HUES48 (cell line): ENCODE measurements at regions not wholly inside any gene's neighbourhood (a gene's known extent, or its start where the extent isn't known, plus 50 kb on each side); places are given as distances from the start of the nearest gene placed in this dataset.

Experiments used
- H3K27ac ChIP-seq: one replicate; pipeline ENCODE4 v1.7.0; 2013; ENCODE audit warnings: low read depth, low read length, inconsistent platforms
- H3K27me3 ChIP-seq: 2 replicates; pipeline ENCODE4 v1.6.1; 2013; ENCODE audit warnings: mild to moderate bottlenecking, low read length; ENCODE audit not compliant: control insufficient read depth, insufficient read depth
- H3K36me3 ChIP-seq: 2 replicates; pipeline ENCODE4 v1.6.1; 2013; ENCODE audit warnings: low read length; ENCODE audit not compliant: control insufficient read depth, insufficient read depth
- H3K4me1 ChIP-seq: 2 replicates; pipeline ENCODE4 v1.6.1; 2013; ENCODE audit warnings: mild to moderate bottlenecking, low read length; ENCODE audit not compliant: control insufficient read depth, insufficient read depth
- H3K4me3 ChIP-seq: 2 replicates; pipeline ENCODE4 v1.5.1; 2013; ENCODE audit warnings: mild to moderate bottlenecking, low read depth, low read length
- H3K9ac ChIP-seq: 2 replicates; pipeline ENCODE4 v1.6.1; 2013; ENCODE audit warnings: mild to moderate bottlenecking, low read depth, low read length, moderate library complexity
- H3K9me3 ChIP-seq: 2 replicates; pipeline ENCODE4 v1.6.1; 2013; ENCODE audit warnings: low read length; ENCODE audit not compliant: control insufficient read depth, insufficient read depth

DNA sequence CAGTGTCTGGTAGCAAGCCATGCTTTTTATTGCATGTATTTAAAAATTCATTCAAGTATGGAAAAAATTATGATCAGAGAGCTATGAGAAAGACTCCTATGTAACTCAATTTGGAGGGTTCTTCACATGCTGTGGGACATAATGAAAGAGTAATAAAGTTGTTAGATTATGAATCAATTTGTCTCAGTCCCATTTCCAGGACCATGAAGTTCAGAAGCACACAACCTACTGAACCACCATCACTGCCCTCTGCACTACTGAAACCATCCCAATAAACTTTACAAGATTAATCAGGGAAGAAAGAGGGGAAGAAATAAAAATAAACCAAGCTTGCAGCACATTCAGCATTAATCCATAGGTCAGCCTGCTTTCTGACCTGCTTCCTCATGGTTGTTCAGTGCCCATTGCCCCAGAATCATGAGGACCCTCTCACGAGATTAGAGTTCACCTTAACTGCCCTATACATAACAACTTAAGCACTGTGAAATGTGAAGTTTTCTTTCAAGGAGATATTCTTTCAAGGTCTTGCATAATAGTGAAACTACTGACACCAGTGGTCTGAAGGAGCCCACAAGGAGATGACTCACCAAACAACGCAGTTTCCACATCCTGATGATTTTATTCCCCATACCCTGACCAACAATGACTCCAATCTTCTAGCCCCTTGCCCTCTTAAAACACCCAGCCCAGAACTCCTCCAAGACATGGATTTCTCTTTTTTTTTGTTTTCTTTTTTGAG is 171.5 kb upstream of the ADCY1 start:
- H3K27ac ChIP-seq = no peak overlapping the region
- no peak overlapping the region for H3K9ac ChIP-seq
- no peaks in the 10 kb centered on the region for H3K27me3 ChIP-seq
- H3K9me3 ChIP-seq = no peaks in the 10 kb centered on the region
- no peak overlapping the region for H3K4me3 ChIP-seq
- no peaks in the 10 kb centered on the region for H3K36me3 ChIP-seq
- no peaks in the 10 kb centered on the region for H3K4me1 ChIP-seq

DNA sequence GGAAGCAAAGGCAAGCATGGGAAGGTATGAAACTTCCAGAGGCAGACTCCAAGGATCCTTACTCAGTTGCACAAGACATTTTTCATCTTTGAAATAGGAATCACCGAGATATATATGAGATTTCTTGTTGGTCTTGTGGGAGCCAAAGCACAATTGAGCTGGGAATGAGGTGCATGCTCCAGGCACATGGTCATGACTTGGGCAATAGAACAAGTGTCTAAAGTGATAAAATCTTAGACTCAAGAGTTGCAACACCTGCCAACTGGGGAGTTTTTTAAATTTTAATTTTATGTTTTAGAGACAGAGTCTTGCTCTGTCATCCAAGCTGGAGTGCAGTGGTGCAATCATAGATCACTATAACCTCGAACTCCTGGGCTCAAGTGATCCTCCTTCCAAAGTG is 169.5 kb upstream of the ADCY1 start:
- Histone ChIP-seq H3K4me1 (no peaks in the 10 kb centered on the region), H3K4me3 (no peak overlapping the region), H3K9me3 (no peaks in the 10 kb centered on the region), H3K9ac (no peak overlapping the region), H3K36me3 (no peaks in the 10 kb centered on the region), H3K27ac (no peak overlapping the region), H3K27me3 (no peaks in the 10 kb centered on the region)

DNA sequence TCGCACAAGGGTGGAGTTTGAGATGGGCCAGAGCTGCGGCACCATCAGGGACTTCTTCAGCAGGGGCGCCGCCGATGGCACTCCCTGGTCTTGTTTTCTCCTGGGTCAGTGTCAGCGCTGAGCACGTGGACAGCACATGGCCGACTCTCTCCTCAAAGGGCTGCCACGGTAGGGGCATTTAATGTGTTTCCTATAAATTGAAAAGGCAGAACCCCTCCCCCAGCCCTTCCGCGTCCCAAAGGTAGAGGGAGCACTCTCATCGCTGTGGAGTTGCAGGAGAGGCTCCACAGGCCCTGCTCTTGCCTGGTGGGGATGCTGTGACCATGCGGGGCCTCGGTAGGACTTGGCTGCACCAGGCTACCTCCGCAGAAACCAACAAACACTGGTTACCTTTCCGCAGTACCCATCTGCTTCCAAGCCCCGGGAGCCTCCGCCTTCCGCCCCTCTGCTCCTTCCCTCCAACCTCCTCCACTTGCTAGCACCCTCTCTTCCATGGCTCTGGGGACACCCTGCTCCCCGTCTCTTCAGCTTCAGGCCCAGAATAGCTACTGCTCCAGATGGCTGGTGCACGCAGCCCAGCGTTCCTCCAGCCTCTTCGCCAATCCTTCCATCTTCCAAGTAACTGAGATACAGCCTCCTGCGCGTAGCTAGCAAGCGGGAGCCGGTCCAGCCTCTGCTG is 166.3 kb upstream of the ADCY1 start:
- H3K9ac ChIP-seq = no peak overlapping the region
- H3K9me3 ChIP-seq = no peaks in the 10 kb centered on the region
- no peak overlapping the region for H3K27ac ChIP-seq
- H3K27me3 ChIP-seq = no peaks in the 10 kb centered on the region
- no peaks in the 10 kb centered on the region for H3K4me1 ChIP-seq
- no peak overlapping the region for H3K4me3 ChIP-seq
- no peaks in the 10 kb centered on the region for H3K36me3 ChIP-seq

DNA sequence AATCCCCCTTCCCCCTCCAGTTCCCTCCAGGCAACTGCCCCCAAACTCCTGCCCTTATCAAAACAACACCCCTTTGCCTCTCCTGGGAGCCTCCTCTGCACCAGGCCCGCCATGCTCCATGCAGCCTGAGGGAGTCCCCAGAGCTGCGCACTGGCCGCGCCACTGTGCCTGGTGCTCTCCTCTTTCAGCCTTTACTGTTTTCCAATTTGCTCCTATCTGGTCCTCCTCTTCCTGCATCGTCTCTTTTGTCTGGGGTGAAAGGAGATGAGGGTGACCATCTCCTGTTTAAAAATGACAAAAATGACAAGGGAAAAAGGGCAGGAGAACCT is 165.8 kb upstream of the ADCY1 start:
- Histone ChIP-seq H3K27me3 (no peaks in the 10 kb centered on the region), H3K9ac (no peak overlapping the region), H3K4me3 (no peak overlapping the region), H3K9me3 (no peaks in the 10 kb centered on the region), H3K27ac (no peak overlapping the region), H3K36me3 (no peaks in the 10 kb centered on the region), H3K4me1 (no peaks in the 10 kb centered on the region)

DNA sequence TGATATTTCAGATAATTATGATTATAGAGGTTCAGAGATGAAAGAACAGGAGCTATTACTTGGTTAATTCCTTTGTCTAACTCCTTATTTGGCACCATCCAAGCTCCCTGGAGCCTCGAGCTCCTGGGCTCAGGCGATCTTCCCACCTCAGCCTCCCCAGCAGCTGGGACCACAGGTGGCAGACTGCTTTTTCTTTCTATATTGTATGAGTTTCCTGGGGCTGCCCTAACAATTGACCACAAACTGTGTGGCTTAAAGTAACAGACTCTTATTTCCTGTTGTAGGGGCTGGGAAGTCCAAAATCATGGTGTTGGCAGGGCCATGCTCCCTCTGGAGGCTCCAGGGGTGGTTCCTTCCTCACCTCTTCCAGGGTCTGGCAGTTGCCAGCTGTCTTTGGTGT is 163.3 kb upstream of the ADCY1 start:
- no peak overlapping the region for H3K27ac ChIP-seq
- H3K4me3 ChIP-seq = no peak overlapping the region
- H3K4me1 ChIP-seq = no peaks in the 10 kb centered on the region
- H3K27me3 ChIP-seq = no peaks in the 10 kb centered on the region
- no peaks in the 10 kb centered on the region for H3K36me3 ChIP-seq
- no peak overlapping the region for H3K9ac ChIP-seq
- H3K9me3 ChIP-seq = no peaks in the 10 kb centered on the region

DNA sequence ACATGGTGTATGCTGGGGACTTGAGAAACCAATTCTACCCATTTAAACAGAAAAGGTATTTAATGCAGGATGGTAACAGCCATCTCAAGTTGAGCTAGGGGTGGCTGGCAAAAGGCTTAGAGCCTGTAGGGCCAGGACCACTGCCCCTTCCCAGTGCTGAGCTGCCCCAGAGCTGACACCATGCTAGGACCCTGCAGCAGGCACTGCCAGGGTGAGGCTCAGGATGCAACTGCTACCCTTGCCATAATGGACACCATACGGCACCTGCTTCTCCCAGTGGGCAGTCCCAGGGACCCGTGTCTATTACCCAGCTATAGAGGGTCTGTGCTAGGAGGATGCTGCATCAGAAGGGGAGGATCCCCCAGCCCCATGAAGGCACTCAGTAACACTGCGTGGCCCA is 160.7 kb upstream of the ADCY1 start:
- Histone ChIP-seq H3K9me3 (no peaks in the 10 kb centered on the region), H3K4me1 (no peaks in the 10 kb centered on the region), H3K4me3 (no peak overlapping the region), H3K27me3 (no peaks in the 10 kb centered on the region), H3K36me3 (no peaks in the 10 kb centered on the region), H3K9ac (no peak overlapping the region), H3K27ac (no peak overlapping the region)

DNA sequence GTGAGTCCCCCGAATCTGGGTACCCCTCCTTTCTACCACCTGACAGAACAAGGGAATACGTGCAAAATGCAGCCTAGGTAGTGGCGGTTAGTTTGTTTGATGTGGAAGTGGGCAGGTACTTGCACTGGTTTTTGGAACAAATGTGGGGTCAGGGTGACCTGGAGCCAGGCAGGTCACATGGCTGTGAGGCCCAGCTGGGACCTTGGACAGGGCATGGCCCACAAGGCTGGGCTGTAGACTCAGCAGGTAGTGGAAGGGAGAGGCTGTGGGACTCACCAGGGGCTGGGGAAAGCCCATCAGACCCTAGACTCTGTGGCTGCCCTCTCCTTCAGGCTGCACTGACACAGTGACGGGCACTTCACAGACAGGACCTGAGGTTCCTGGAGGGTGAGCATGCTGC is 159.9 kb upstream of the ADCY1 start:
- H3K27me3 ChIP-seq = no peaks in the 10 kb centered on the region
- H3K4me3 ChIP-seq = no peak overlapping the region
- H3K4me1 ChIP-seq = no peaks in the 10 kb centered on the region
- no peak overlapping the region for H3K9ac ChIP-seq
- no peaks in the 10 kb centered on the region for H3K9me3 ChIP-seq
- no peaks in the 10 kb centered on the region for H3K36me3 ChIP-seq
- no peak overlapping the region for H3K27ac ChIP-seq

DNA sequence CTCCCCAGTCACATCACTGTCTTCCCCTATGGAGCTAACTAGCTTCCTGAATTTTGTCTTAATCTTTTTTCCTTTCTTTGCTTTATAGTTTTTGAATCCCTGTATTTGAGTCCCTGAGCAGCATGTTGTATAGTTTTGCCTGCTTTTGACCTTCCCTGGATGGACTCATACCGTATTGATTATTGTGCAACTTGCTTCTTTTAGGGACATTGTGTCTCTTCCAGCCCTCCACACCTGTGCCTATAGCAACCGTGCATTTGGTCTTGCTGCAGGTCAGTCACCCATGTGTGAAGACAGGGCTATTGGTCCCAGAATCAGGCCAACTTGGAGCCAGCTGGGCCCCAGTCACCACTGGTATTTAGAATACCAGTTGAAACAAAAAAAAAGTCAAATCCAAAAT is 158.9 kb upstream of the ADCY1 start:
- Histone ChIP-seq H3K27ac (no peak overlapping the region), H3K4me1 (no peaks in the 10 kb centered on the region), H3K36me3 (no peaks in the 10 kb centered on the region), H3K9me3 (no peaks in the 10 kb centered on the region), H3K4me3 (no peak overlapping the region), H3K9ac (no peak overlapping the region), H3K27me3 (no peaks in the 10 kb centered on the region)

DNA sequence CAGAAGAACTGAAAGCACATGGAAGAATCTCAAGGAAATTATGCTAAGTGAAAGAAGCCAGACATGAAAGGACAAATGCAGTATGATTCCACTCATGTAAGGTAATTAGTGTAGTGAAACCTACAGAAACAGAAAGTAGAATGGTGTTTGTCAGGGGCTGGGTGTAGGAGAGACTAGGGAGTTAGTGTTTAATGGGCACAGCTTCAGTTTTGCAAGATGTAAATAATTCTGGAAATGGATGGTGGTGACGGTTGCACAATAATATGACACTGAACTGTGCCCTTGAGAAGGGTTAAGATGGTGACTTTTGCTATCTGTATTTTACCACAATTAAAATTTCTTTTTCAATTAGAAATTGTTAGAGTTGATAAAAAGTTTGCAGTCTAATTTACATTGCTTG is 157.3 kb upstream of the ADCY1 start:
- Histone ChIP-seq H3K36me3 (no peaks in the 10 kb centered on the region), H3K4me1 (no peaks in the 10 kb centered on the region), H3K4me3 (no peak overlapping the region), H3K9me3 (no peaks in the 10 kb centered on the region), H3K9ac (no peak overlapping the region), H3K27ac (no peak overlapping the region), H3K27me3 (no peaks in the 10 kb centered on the region)

DNA sequence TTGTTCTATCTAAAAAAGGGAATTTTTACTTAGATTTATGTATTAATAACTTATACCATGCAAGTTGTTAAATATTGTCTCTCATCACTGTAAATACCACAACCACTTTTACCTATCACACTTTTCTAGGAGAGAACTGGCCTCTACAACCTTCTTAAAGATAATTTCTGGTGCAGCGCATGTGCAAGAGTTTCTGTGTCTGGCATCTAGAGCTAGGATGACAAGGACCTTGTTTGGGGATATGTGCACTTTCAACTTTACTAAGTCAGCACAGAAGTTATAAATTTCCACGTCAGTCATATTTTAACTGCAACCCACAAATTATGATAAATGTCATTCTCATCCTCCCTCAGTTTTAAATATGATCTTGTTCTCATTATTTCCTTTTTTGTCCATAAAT is 156.9 kb upstream of the ADCY1 start:
- H3K9me3 ChIP-seq = no peaks in the 10 kb centered on the region
- no peaks in the 10 kb centered on the region for H3K36me3 ChIP-seq
- H3K9ac ChIP-seq = no peak overlapping the region
- H3K4me1 ChIP-seq = no peaks in the 10 kb centered on the region
- no peaks in the 10 kb centered on the region for H3K27me3 ChIP-seq
- H3K4me3 ChIP-seq = no peak overlapping the region
- no peak overlapping the region for H3K27ac ChIP-seq

DNA sequence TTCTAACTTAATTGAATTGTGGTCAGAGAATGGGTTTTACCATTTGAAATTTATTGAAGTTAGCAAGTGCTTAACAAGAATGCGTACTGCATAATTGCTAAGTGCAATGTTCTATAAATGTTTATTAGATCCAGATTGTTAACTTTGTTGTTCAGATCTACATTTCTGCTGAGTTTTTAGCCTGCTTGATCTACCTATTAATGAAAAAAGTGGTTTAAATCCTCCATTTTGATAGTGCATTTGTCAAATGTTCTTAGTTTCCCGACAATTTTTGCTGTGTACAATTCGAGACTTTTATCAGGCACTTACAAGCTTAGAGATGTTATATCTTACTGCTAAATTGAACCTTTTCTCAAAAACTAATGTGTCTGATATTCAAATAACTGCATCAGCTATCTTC is 156.4 kb upstream of the ADCY1 start:
- Histone ChIP-seq H3K9ac (no peak overlapping the region), H3K4me3 (no peak overlapping the region), H3K4me1 (no peaks in the 10 kb centered on the region), H3K27me3 (no peaks in the 10 kb centered on the region), H3K27ac (no peak overlapping the region), H3K36me3 (no peaks in the 10 kb centered on the region), H3K9me3 (no peaks in the 10 kb centered on the region)
